Smooth muscle cell (in vitro differentiated cells): ENCODE measurements at regions not wholly inside any gene's neighbourhood (a gene's known extent, or its start where the extent isn't known, plus 50 kb on each side); places are given as distances from the start of the nearest gene placed in this dataset.

Experiments used
- DNase-seq: peaks from one replicate; lab custom pipeline; 2025; ENCODE audit not compliant: unreplicated experiment; lab: John Stamatoyannopoulos, UW
- H2AFZ ChIP-seq: fragments of 200-600 bp; sonication (generic); 2 replicates; pipeline ENCODE4 v1.6.0; 2016; ENCODE audit warnings: antibody characterized with exemption, low read depth, mild to moderate bottlenecking
- H3F3A ChIP-seq: fragments of 200-600 bp; sonication (generic); 2 replicates; pipeline ENCODE4 v1.6.0; 2017; ENCODE audit warnings: antibody characterized with exemption, low read depth
- H3K27ac ChIP-seq: fragments of 200-600 bp; sonication (generic); 2 replicates; pipeline ENCODE4 v1.5.1; 2016; ENCODE audit warnings: low read depth, mild to moderate bottlenecking
- H3K27me3 ChIP-seq: fragments of 200-600 bp; sonication (generic); 2 replicates; pipeline ENCODE4 v1.6.1; 2016; ENCODE audit warnings: low read depth, mild to moderate bottlenecking
- H3K36me3 ChIP-seq: fragments of 200-600 bp; sonication (generic); 2 replicates; pipeline ENCODE4 v1.5.1; 2016; ENCODE audit warnings: low read depth
- H3K4me1 ChIP-seq: fragments of 200-600 bp; sonication (generic); 2 replicates; pipeline ENCODE4 v1.5.1; 2016; ENCODE audit warnings: low read depth
- H3K4me2 ChIP-seq: fragments of 200-600 bp; sonication (generic); 2 replicates; pipeline ENCODE4 v1.6.0; 2016; ENCODE audit warnings: mild to moderate bottlenecking
- H3K4me3 ChIP-seq: fragments of 200-600 bp; sonication (generic); 2 replicates; pipeline ENCODE4 v1.5.1; 2016; ENCODE audit warnings: mild to moderate bottlenecking
- H3K79me2 ChIP-seq: fragments of 200-600 bp; sonication (generic); 2 replicates; pipeline ENCODE4 v1.6.0; 2016; ENCODE audit warnings: low read depth, mild to moderate bottlenecking
- H3K9ac ChIP-seq: fragments of 200-600 bp; sonication (generic); 2 replicates; pipeline ENCODE4 v1.6.0; 2016; ENCODE audit warnings: low read depth
- H3K9me3 ChIP-seq: fragments of 200-600 bp; sonication (generic); replicated peaks from 2 replicates; pipeline ENCODE4 v1.5.1; 2016; ENCODE audit warnings: low read depth
- H4K20me1 ChIP-seq: fragments of 200-600 bp; sonication (generic); 2 replicates; pipeline ENCODE4 v1.6.0; 2016; ENCODE audit warnings: low read depth
- CTCF ChIP-seq: fragments of 200-600 bp; sonication (generic); IDR thresholded peaks from 2 replicates; pipeline ENCODE4 v1.5.1; 2017; ENCODE audit warnings: borderline replicate concordance, mild to moderate bottlenecking, antibody characterized with exemption; ENCODE audit not compliant: insufficient read depth, poor library complexity, severe bottlenecking
- WGBS: methylation state at CpG from one replicate; pipeline ENCODE4 v1.1.7; 2016; ENCODE audit warnings: low lambda C conversion rate; 5-methylcytosine and 5-hydroxymethylcytosine counted together

GRCh38 chr15:70518201-70519003 is 245.0 kb downstream of the UACA start:
- H3K27ac ChIP-seq: no peak overlapping the region
- H3K4me3 ChIP-seq: no peak overlapping the region
- no peak overlapping the region for H2AFZ ChIP-seq
- H4K20me1 ChIP-seq: no peaks in the 10 kb centered on the region
- peaks cover 4% of the 10 kb centered on the region for H3K27me3 ChIP-seq
- H3K79me2 ChIP-seq: no peaks in the 10 kb centered on the region
- no peaks in the 10 kb centered on the region for H3K36me3 ChIP-seq
- no peak overlapping the region for H3K4me2 ChIP-seq
- no peaks in the 10 kb centered on the region for H3K9me3 ChIP-seq
- H3K9ac ChIP-seq: no peak overlapping the region
- no peaks in the 10 kb centered on the region for H3K4me1 ChIP-seq
- no peak for DNase-seq
- peaks cover 4% of the 10 kb centered on the region for H3F3A ChIP-seq
- TF ChIP-seq CTCF: no peak
- WGBS: 93% methylated on average over 11 of the region's 11 CpGs

GRCh38 chr15:70517194-70517590 is 246.2 kb downstream of the UACA start:
- peaks cover 4% of the 10 kb centered on the region for H3F3A ChIP-seq
- H2AFZ ChIP-seq: no peak overlapping the region
- no peak overlapping the region for H3K27ac ChIP-seq
- H3K27me3 ChIP-seq: peaks cover 4% of the 10 kb centered on the region
- no peaks in the 10 kb centered on the region for H4K20me1 ChIP-seq
- no peak overlapping the region for H3K9ac ChIP-seq
- no peaks in the 10 kb centered on the region for H3K9me3 ChIP-seq
- no peak for DNase-seq
- H3K4me3 ChIP-seq: no peak overlapping the region
- WGBS: 86% methylated on average over 10 of the region's 10 CpGs
- H3K79me2 ChIP-seq: no peaks in the 10 kb centered on the region
- TF ChIP-seq CTCF: no peak
- no peaks in the 10 kb centered on the region for H3K4me1 ChIP-seq
- H3K36me3 ChIP-seq: no peaks in the 10 kb centered on the region
- no peak overlapping the region for H3K4me2 ChIP-seq

- no peaks in the 10 kb centered on the region for H3K4me1 ChIP-seq
- peaks cover 4% of the 10 kb centered on the region for H3K27me3 ChIP-seq
- no peak overlapping the region for H3K9ac ChIP-seq
- 94% methylated on average over 6 of the region's 6 CpGs for WGBS
- no peaks in the 10 kb centered on the region for H3K9me3 ChIP-seq
- no peak overlapping the region for H3K27ac ChIP-seq
- H3K4me2 ChIP-seq: no peak overlapping the region
- no peaks in the 10 kb centered on the region for H3K79me2 ChIP-seq
- H3F3A ChIP-seq: peaks cover 4% of the 10 kb centered on the region
- no peak overlapping the region for H2AFZ ChIP-seq
- DNase-seq: no peak
- TF ChIP-seq CTCF: no peak
- H3K4me3 ChIP-seq: no peak overlapping the region
- H3K36me3 ChIP-seq: no peaks in the 10 kb centered on the region
- no peaks in the 10 kb centered on the region for H4K20me1 ChIP-seq
Measured at GRCh38 chr15:70516408-70517193, 246.8 kb downstream of the UACA start.
